ENCODE measurements at regions not wholly inside any gene's neighbourhood (a gene's known extent, or its start where the extent isn't known, plus 50 kb on each side); places are given as distances from the start of the nearest gene placed in this dataset.

DNA sequence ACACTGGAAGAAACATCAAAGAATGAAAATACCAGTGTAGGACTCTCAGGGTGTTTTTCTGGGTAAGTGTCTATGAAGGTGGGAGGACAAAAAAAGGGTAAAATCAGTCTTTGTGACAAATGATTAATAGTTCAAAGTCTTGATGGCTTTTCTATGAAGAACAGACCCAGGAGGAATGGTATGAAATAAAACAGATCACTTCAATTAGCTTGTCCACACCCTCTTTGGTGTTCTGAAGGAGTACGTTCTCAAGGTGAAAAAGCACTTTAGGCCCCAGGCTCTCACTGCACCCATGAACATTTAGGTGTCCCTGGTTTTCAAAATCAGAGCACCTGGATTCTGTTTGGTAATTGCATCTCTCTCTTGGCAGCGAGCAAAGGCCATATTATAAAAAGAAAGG lies 383.6 kb upstream of the NR2F2 start:
- TF ChIP-seq, protein P1, sequence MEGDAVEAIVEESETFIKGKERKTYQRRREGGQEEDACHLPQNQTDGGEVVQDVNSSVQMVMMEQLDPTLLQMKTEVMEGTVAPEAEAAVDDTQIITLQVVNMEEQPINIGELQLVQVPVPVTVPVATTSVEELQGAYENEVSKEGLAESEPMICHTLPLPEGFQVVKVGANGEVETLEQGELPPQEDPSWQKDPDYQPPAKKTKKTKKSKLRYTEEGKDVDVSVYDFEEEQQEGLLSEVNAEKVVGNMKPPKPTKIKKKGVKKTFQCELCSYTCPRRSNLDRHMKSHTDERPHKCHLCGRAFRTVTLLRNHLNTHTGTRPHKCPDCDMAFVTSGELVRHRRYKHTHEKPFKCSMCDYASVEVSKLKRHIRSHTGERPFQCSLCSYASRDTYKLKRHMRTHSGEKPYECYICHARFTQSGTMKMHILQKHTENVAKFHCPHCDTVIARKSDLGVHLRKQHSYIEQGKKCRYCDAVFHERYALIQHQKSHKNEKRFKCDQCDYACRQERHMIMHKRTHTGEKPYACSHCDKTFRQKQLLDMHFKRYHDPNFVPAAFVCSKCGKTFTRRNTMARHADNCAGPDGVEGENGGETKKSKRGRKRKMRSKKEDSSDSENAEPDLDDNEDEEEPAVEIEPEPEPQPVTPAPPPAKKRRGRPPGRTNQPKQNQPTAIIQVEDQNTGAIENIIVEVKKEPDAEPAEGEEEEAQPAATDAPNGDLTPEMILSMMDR (IDR thresholded peaks at IDR 0.05), result no peak
- TF ChIP-seq POLR2A (IDR thresholded peaks at IDR 0.05) (no peak), EP300 (IDR thresholded peaks at IDR 0.05) (no peak), POLR2AphosphoS5 (IDR thresholded peaks at IDR 0.05) (no peak)

Measured in suprapubic skin (tissue), 4 donors.